HepG2 (cell line): ENCODE measurements at regions not wholly inside any gene's neighbourhood (a gene's known extent, or its start where the extent isn't known, plus 50 kb on each side); places are given as distances from the start of the nearest gene placed in this dataset.

ENCODE experiments used
- ATAC-seq: fragments of 200-7000 bp; cut with Tn5 transposase; 3 replicates; pipeline ENCODE4 v1.9.1; 2020; ENCODE audit warnings: mild to moderate bottlenecking, moderate library complexity
- BruUV-seq: library from RNA; stranded (reverse); fragments of 400-500 nt; replicated peaks from 2 replicates; lab custom pipeline; 2021; lab: Mats Ljungman, UMichigan
- CTCF ChIA-PET: fragments of 300-600 bp; formaldehyde crosslinking; extraction: SDS; loops from one replicate; lab custom pipeline; 2021; ENCODE audit warnings: low total read pairs, inconsistent platforms, low intra/inter-chr PET ratio; lab: Yijun Ruan, JAX
- POLR2A ChIA-PET: fragments of 350-600 bp; sonication (Branson Sonifier 250); formaldehyde crosslinking; loops from one replicate; lab custom pipeline; 2020; ENCODE audit warnings: antibody characterized with exemption, inconsistent platforms; lab: Yijun Ruan, JAX
- DNase-seq: peaks from one replicate; pipeline ENCODE4 v3.0.0-alpha.2; 2015; ENCODE audit warnings: low spot score
- FAIRE-seq: peaks from 3 replicates; lab custom pipeline; 2011; peaks lifted over from hg19 to GRCh38; lab: Jason Lieb, UNC
- H2AFZ ChIP-seq: one replicate; pipeline ENCODE4 v1.6.1; 2011; ENCODE audit warnings: low read length, inconsistent platforms
- H3K27ac ChIP-seq: fragments of 300-600 bp; 3 replicates; pipeline ENCODE4 v1.8.0; 2011; ENCODE audit warnings: mixed run types, mild to moderate bottlenecking, mixed read lengths, low read length, inconsistent platforms; ENCODE audit not compliant: insufficient read depth; ENCODE audit errors: extremely low read length
- H3K27me3 ChIP-seq, 2 experiments: fragments of 200-600 bp in 1 of 2; 2 replicates in 1 of 2; 3 replicates in 1 of 2; pipeline versions ENCODE4 v1.6.0 to v1.8.0; 2011; ENCODE audit warnings: low read length in 2 of 2, mild to moderate bottlenecking in 2 of 2, moderate library complexity in 2 of 2, inconsistent platforms in 1 of 2; ENCODE audit not compliant: insufficient read depth in 2 of 2, control insufficient read depth in 1 of 2
- H3K36me3 ChIP-seq, 2 experiments: fragments of 200-600 bp in 1 of 2; replicated peaks in 1 of 2; 2 replicates in 1 of 2; 3 replicates in 1 of 2; pipeline versions ENCODE4 v1.5.1 to v1.8.0; 2011; ENCODE audit warnings: low read length in 2 of 2, inconsistent platforms in 1 of 2; ENCODE audit not compliant: insufficient read depth in 2 of 2, control insufficient read depth in 1 of 2
- H3K4me1 ChIP-seq: 2 replicates; pipeline ENCODE4 v1.5.1; 2012; ENCODE audit warnings: low read length, inconsistent platforms; ENCODE audit not compliant: insufficient read depth
- H3K4me2 ChIP-seq: 2 replicates; pipeline ENCODE4 v1.6.0; 2011; ENCODE audit warnings: low read depth, low read length, inconsistent platforms
- H3K4me3 ChIP-seq, 3 experiments: fragments of 200-600 bp in 1 of 3; sonication (generic), shearing (Covaris generic) in 1 of 3; replicated peaks in 1 of 3; 2 replicates each; pipeline ENCODE4 v1.5.1; 2011 to 2016; ENCODE audit warnings: low read length in 3 of 3, inconsistent platforms in 2 of 3, low read depth in 2 of 3, mild to moderate bottlenecking in 2 of 3, control low read depth in 1 of 3, mixed read lengths in 1 of 3; ENCODE audit not compliant: insufficient read depth in 1 of 3
- H3K79me2 ChIP-seq: one replicate; pipeline ENCODE4 v1.6.1; 2011; ENCODE audit warnings: low read length, inconsistent platforms; ENCODE audit not compliant: insufficient read depth
- H3K9ac ChIP-seq: 2 replicates; pipeline ENCODE4 v1.6.0; 2011; ENCODE audit warnings: mild to moderate bottlenecking, low read depth, low read length, inconsistent platforms; ENCODE audit not compliant: insufficient read depth
- H3K9me3 ChIP-seq: 2 replicates; pipeline ENCODE4 v1.5.1; 2012; ENCODE audit warnings: mild to moderate bottlenecking, low read length
- H4K20me1 ChIP-seq: 2 replicates; pipeline ENCODE4 v1.6.0; 2011; ENCODE audit warnings: inconsistent platforms, mild to moderate bottlenecking, low read length, moderate library complexity; ENCODE audit not compliant: insufficient read depth
- GATA4 ChIP-seq: sonication (generic); IDR thresholded peaks from 2 replicates; pipeline ENCODE4 v1.6.1; 2016; ENCODE audit warnings: antibody characterized with exemption, low read depth, borderline replicate concordance
- HMGA1 ChIP-seq: sonication (generic); formaldehyde crosslinking; conservative IDR thresholded peaks from 2 replicates; pipeline ENCODE4 v1.4.0; 2020; ENCODE audit warnings: missing genetic modification reagents
- HNF4G ChIP-seq, 2 experiments: sonication (generic) in 1 of 2; formaldehyde crosslinking in 1 of 2; IDR thresholded peaks; 2 replicates each; pipeline versions ENCODE4 v1.4.0 to v1.6.1; 2011 to 2020; ENCODE audit warnings: borderline replicate concordance in 2 of 2, low read depth in 2 of 2, mild to moderate bottlenecking in 2 of 2, low read length in 1 of 2, missing genetic modification reagents in 1 of 2, moderate library complexity in 1 of 2
- HOXA7 ChIP-seq: sonication (generic); formaldehyde crosslinking; IDR thresholded peaks from 2 replicates; pipeline ENCODE4 v1.8.1; 2022; ENCODE audit warnings: mild to moderate bottlenecking, missing genetic modification reagents, moderate library complexity
- MIER3 ChIP-seq: IDR thresholded peaks from 2 replicates; pipeline ENCODE4 v1.6.1; 2016; ENCODE audit warnings: missing compliant biosample characterization, borderline replicate concordance
- PTBP1 ChIP-seq: fragments of 200-400 bp; formaldehyde crosslinking; IDR thresholded peaks from 2 replicates; pipeline ENCODE4 v1.6.1; 2018; ENCODE audit warnings: low read length, low read depth; ENCODE audit not compliant: poor library complexity, severe bottlenecking
- RELA ChIP-seq: sonication (generic); formaldehyde crosslinking; IDR thresholded peaks from 2 replicates; pipeline ENCODE4 v1.4.0; 2020; ENCODE audit warnings: missing genetic modification reagents
- REPIN1 ChIP-seq: sonication (generic); formaldehyde crosslinking; IDR thresholded peaks from 2 replicates; pipeline ENCODE4 v1.8.0; 2022; ENCODE audit warnings: missing genetic modification reagents, low read depth, mild to moderate bottlenecking, borderline replicate concordance
- ZNF547 ChIP-seq: sonication (generic); formaldehyde crosslinking; IDR thresholded peaks from 2 replicates; pipeline ENCODE4 v1.5.1; 2020; ENCODE audit warnings: mild to moderate bottlenecking, missing genetic modification reagents
- WGBS: methylation state at CpG from one replicate; pipeline ENCODE4 v1.1.6; 2017; ENCODE audit warnings: low lambda C conversion rate; 5-methylcytosine and 5-hydroxymethylcytosine counted together
- in situ Hi-C: cut with HindIII; loops from 2 replicates; pipeline ENCODE4 v1.10.0; 2017; ENCODE audit warnings: low pct_unique_long_range_greater_than_20kb; ENCODE audit not compliant: extremely low pct_ligation_motif_present
- intact Hi-C: fragments of 100-400 bp; cut with micrococcal nuclease; formaldehyde crosslinking; loops from one replicate; pipeline ENCODE4 v1.10.0; 2022; ENCODE audit not compliant: unreplicated experiment
- TF ChIP-seq, protein P1 (sequence below): sonication (generic); formaldehyde crosslinking; IDR thresholded peaks from 2 replicates; pipeline ENCODE4 v1.9.0; 2021; ENCODE audit warnings: missing genetic modification reagents, borderline replicate concordance
- TF ChIP-seq, protein P2 (sequence below): sonication (generic); formaldehyde crosslinking; conservative IDR thresholded peaks from 2 replicates; pipeline ENCODE4 v1.8.0; 2022; ENCODE audit warnings: low read depth, missing genetic modification reagents
- TF ChIP-seq, protein P3 (sequence below): sonication (generic); formaldehyde crosslinking; IDR thresholded peaks from 2 replicates; pipeline ENCODE4 v1.4.0; 2020; ENCODE audit warnings: missing genetic modification reagents
- TF ChIP-seq, protein P4 (sequence below): sonication (generic); formaldehyde crosslinking; IDR thresholded peaks from 2 replicates; pipeline ENCODE4 v1.4.0; 2020; ENCODE audit warnings: missing genetic modification reagents, borderline replicate concordance

DNA sequence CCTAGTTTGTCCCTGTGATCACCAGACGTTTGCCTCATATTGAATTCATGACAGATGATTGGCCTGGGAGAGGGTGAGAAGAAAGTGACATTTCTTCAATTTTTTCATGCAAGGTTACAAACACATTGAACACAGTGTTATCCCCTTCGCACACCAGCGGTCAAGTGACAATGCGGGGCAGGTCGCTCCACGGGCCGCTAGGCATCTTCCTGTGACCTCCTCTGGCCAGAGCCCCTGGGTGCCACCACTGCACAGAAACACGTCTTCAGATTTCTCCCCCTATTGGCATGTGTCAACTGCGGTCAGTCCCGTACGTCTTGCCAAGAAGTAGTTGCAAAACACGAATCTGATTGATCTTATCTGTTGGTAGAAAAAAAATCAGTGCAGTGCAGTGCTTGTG is 97.1 kb downstream of the PXDC1 start:
- peaks cover 0 to 29% of the 10 kb centered on the region in 2 experiments; a peak in 3 of 5 replicates for H3K27me3 ChIP-seq
- ChIA-PET CTCF (no interaction called here), POLR2A (no interaction called here)
- BruUV-seq: no TSS peak
- TF ChIP-seq HOXA7 (CRISPR knock-in tag) (no peak), MIER3 (CRISPR knock-in tag) (no peak), HNF4G (IDR thresholded peaks at IDR 0.05; ENCODE audit: borderline replicate concordance, low read depth, low read length) (no peak), HNF4G (CRISPR knock-in tag; IDR thresholded peaks at IDR 0.05; ENCODE audit: borderline replicate concordance, low read depth) (no peak), HMGA1 (no peak), ZNF547 (CRISPR knock-in tag) (no peak), GATA4 (no peak), PTBP1 (no peak), REPIN1 (CRISPR knock-in tag) (no peak), RELA (CRISPR knock-in tag) (no peak)
- TF ChIP-seq, protein P1, sequence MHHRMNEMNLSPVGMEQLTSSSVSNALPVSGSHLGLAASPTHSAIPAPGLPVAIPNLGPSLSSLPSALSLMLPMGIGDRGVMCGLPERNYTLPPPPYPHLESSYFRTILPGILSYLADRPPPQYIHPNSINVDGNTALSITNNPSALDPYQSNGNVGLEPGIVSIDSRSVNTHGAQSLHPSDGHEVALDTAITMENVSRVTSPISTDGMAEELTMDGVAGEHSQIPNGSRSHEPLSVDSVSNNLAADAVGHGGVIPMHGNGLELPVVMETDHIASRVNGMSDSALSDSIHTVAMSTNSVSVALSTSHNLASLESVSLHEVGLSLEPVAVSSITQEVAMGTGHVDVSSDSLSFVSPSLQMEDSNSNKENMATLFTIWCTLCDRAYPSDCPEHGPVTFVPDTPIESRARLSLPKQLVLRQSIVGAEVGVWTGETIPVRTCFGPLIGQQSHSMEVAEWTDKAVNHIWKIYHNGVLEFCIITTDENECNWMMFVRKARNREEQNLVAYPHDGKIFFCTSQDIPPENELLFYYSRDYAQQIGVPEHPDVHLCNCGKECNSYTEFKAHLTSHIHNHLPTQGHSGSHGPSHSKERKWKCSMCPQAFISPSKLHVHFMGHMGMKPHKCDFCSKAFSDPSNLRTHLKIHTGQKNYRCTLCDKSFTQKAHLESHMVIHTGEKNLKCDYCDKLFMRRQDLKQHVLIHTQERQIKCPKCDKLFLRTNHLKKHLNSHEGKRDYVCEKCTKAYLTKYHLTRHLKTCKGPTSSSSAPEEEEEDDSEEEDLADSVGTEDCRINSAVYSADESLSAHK (CRISPR knock-in tag): no peak
- TF ChIP-seq, protein P2, sequence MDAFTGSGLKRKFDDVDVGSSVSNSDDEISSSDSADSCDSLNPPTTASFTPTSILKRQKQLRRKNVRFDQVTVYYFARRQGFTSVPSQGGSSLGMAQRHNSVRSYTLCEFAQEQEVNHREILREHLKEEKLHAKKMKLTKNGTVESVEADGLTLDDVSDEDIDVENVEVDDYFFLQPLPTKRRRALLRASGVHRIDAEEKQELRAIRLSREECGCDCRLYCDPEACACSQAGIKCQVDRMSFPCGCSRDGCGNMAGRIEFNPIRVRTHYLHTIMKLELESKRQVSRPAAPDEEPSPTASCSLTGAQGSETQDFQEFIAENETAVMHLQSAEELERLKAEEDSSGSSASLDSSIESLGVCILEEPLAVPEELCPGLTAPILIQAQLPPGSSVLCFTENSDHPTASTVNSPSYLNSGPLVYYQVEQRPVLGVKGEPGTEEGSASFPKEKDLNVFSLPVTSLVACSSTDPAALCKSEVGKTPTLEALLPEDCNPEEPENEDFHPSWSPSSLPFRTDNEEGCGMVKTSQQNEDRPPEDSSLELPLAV (CRISPR knock-in tag): no peak
- TF ChIP-seq, protein P3, sequence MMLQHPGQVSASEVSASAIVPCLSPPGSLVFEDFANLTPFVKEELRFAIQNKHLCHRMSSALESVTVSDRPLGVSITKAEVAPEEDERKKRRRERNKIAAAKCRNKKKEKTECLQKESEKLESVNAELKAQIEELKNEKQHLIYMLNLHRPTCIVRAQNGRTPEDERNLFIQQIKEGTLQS (CRISPR knock-in tag): no peak
- TF ChIP-seq, protein P4, sequence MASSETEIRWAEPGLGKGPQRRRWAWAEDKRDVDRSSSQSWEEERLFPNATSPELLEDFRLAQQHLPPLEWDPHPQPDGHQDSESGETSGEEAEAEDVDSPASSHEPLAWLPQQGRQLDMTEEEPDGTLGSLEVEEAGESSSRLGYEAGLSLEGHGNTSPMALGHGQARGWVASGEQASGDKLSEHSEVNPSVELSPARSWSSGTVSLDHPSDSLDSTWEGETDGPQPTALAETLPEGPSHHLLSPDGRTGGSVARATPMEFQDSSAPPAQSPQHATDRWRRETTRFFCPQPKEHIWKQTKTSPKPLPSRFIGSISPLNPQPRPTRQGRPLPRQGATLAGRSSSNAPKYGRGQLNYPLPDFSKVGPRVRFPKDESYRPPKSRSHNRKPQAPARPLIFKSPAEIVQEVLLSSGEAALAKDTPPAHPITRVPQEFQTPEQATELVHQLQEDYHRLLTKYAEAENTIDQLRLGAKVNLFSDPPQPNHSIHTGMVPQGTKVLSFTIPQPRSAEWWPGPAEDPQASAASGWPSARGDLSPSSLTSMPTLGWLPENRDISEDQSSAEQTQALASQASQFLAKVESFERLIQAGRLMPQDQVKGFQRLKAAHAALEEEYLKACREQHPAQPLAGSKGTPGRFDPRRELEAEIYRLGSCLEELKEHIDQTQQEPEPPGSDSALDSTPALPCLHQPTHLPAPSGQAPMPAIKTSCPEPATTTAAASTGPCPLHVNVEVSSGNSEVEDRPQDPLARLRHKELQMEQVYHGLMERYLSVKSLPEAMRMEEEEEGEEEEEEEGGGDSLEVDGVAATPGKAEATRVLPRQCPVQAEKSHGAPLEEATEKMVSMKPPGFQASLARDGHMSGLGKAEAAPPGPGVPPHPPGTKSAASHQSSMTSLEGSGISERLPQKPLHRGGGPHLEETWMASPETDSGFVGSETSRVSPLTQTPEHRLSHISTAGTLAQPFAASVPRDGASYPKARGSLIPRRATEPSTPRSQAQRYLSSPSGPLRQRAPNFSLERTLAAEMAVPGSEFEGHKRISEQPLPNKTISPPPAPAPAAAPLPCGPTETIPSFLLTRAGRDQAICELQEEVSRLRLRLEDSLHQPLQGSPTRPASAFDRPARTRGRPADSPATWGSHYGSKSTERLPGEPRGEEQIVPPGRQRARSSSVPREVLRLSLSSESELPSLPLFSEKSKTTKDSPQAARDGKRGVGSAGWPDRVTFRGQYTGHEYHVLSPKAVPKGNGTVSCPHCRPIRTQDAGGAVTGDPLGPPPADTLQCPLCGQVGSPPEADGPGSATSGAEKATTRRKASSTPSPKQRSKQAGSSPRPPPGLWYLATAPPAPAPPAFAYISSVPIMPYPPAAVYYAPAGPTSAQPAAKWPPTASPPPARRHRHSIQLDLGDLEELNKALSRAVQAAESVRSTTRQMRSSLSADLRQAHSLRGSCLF (CRISPR knock-in tag): no peak
- in situ Hi-C loops (no loop called here), intact Hi-C loops (no loop called here)
- no peaks in the 10 kb centered on the region for H3K36me3 ChIP-seq
- 52% methylated on average over 12 of the region's 12 CpGs for WGBS
- FAIRE-seq (no peak), DNase-seq (no peak), ATAC-seq (no peak)
- H3K9me3 ChIP-seq: no peaks in the 10 kb centered on the region
- H2AFZ ChIP-seq: no peak overlapping the region
- no peak overlapping the region for H3K4me2 ChIP-seq
- H4K20me1 ChIP-seq: no peaks in the 10 kb centered on the region
- no peaks in the 10 kb centered on the region for H3K79me2 ChIP-seq
- no peak overlapping the region for H3K9ac ChIP-seq
- no peak overlapping the region for H3K4me3 ChIP-seq
- H3K27ac ChIP-seq: no peak overlapping the region
- no peaks in the 10 kb centered on the region for H3K4me1 ChIP-seq
